ENCODE measurements at regions not wholly inside any gene's neighbourhood (a gene's known extent, or its start where the extent isn't known, plus 50 kb on each side); places are given as distances from the start of the nearest gene placed in this dataset.

DNA sequence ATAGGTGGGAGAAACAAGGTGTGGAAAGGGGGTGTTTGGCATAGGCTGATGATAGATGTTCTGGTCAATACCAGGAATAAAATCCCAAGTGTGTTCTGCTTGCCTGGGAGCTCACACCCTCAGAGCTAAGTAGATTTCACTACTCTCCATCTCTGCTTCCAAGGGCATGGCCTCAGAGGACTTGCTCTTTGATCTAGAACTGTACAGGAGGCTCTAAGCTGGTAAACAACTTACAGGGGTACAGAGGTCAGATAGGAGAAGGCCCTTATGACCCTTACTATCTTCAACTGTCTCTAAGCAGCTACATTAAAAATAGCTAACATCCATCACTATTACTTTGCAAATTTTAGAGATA lies 221.5 kb upstream of the KLF14 start:
- no peak for TF ChIP-seq POLR2A (IDR thresholded peaks at IDR 0.05)
- TF ChIP-seq, protein P1, sequence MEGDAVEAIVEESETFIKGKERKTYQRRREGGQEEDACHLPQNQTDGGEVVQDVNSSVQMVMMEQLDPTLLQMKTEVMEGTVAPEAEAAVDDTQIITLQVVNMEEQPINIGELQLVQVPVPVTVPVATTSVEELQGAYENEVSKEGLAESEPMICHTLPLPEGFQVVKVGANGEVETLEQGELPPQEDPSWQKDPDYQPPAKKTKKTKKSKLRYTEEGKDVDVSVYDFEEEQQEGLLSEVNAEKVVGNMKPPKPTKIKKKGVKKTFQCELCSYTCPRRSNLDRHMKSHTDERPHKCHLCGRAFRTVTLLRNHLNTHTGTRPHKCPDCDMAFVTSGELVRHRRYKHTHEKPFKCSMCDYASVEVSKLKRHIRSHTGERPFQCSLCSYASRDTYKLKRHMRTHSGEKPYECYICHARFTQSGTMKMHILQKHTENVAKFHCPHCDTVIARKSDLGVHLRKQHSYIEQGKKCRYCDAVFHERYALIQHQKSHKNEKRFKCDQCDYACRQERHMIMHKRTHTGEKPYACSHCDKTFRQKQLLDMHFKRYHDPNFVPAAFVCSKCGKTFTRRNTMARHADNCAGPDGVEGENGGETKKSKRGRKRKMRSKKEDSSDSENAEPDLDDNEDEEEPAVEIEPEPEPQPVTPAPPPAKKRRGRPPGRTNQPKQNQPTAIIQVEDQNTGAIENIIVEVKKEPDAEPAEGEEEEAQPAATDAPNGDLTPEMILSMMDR (IDR thresholded peaks at IDR 0.05), result no peak

Data from Peyer's patch (tissue), 4 donors.